Ovary (tissue), 3 donors: ENCODE measurements at regions not wholly inside any gene's neighbourhood (a gene's known extent, or its start where the extent isn't known, plus 50 kb on each side); places are given as distances from the start of the nearest gene placed in this dataset.

Experiments
- CTCF ChIP-seq, 3 donors: fragments of 450-650 bp in 2 of 3; fragments of 200-600 bp in 1 of 3; IDR thresholded peaks; one replicate each; pipeline versions ENCODE4 v1.5.1 to v1.8.0; 2016 to 2022; ENCODE audit warnings: antibody characterized with exemption in 3 of 3, mild to moderate bottlenecking in 1 of 3
- EP300 ChIP-seq: sonication (generic); formaldehyde crosslinking; IDR thresholded peaks from one replicate; pipeline ENCODE4 v1.6.1; 2017; ENCODE audit warnings: antibody characterized with exemption
- POLR2A ChIP-seq: fragments of 450-650 bp; IDR thresholded peaks from one replicate; pipeline ENCODE4 v1.6.1; 2017; ENCODE audit warnings: antibody characterized with exemption, mild to moderate bottlenecking, moderate library complexity
- donor health status: DM: no; HTN: no; CAD: no.

DNA sequence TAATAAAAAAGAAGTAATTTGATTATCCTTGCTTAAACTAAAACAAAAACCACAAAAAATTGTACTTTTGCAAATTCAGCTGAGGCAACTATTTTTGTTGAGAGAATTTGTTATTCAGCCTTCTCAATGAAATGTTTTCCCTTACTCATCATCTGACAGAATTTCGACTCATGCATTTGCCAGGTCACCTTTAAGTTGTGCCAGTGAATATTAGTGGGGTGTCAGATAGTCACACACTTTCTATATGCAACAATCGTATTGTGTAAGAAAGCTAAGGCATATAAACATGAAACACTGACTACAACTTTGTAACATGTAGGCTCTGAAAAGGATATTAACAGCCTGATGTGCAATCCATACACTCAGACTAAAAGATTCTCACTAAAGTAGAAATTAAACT lies 1653.1 kb upstream of the SLC39A10 start:
- TF ChIP-seq POLR2A (no peak), EP300 (no peak), CTCF (IDR thresholded peaks at IDR 0.05) (no peak)
